Liver (tissue), 8 donors: ENCODE measurements at regions not wholly inside any gene's neighbourhood (a gene's known extent, or its start where the extent isn't known, plus 50 kb on each side); places are given as distances from the start of the nearest gene placed in this dataset.

Experiments used
- DNase-seq: peaks from one replicate; pipeline ENCODE4 v3.0.0-alpha.2; 2017; ENCODE audit warnings: low spot score
- H3K27ac ChIP-seq, 2 donors: one replicate each; pipeline ENCODE4 v1.7.0; 2013; ENCODE audit warnings: inconsistent platforms in 2 of 2, low read length in 2 of 2, control low read depth in 1 of 2, low read depth in 1 of 2, mild to moderate bottlenecking in 1 of 2
- H3K27me3 ChIP-seq, 4 donors: one replicate each; pipeline versions ENCODE4 v1.6.1 to v1.7.0; 2013; ENCODE audit warnings: low read length in 3 of 4, inconsistent platforms in 1 of 4, mild to moderate bottlenecking in 1 of 4, moderate library complexity in 1 of 4; ENCODE audit not compliant: control insufficient read depth in 4 of 4, insufficient read depth in 4 of 4
- H3K36me3 ChIP-seq, 4 donors: one replicate each; pipeline versions ENCODE4 v1.6.1 to v1.7.0; 2013; ENCODE audit warnings: low read length in 3 of 4, mild to moderate bottlenecking in 3 of 4, low read depth in 1 of 4, moderate library complexity in 1 of 4; ENCODE audit not compliant: control insufficient read depth in 4 of 4, insufficient read depth in 3 of 4
- H3K4me1 ChIP-seq, 4 donors: one replicate each; pipeline versions ENCODE4 v1.6.1 to v1.7.0; 2013; ENCODE audit warnings: low read length in 3 of 4, mild to moderate bottlenecking in 3 of 4, moderate library complexity in 1 of 4; ENCODE audit not compliant: control insufficient read depth in 4 of 4, insufficient read depth in 4 of 4
- H3K4me3 ChIP-seq, 3 donors: one replicate each; pipeline versions ENCODE4 v1.6.1 to v1.7.0; 2013; ENCODE audit warnings: low read length in 3 of 3, control low read depth in 1 of 3, low read depth in 1 of 3, mild to moderate bottlenecking in 1 of 3
- H3K9ac ChIP-seq, 2 donors: one replicate each; pipeline ENCODE4 v1.7.0; 2013; ENCODE audit warnings: low read length in 2 of 2, mild to moderate bottlenecking in 2 of 2, moderate library complexity in 2 of 2, control low read depth in 1 of 2, low read depth in 1 of 2
- H3K9me3 ChIP-seq, 4 donors: one replicate each; pipeline versions ENCODE4 v1.6.1 to v1.7.0; 2013; ENCODE audit warnings: low read length in 3 of 4; ENCODE audit not compliant: control insufficient read depth in 4 of 4
- ATF3 ChIP-seq: IDR thresholded peaks from 2 replicates; pipeline ENCODE4 v1.6.1; 2016; ENCODE audit warnings: antibody characterized with exemption
- CTCF ChIP-seq: fragments of 150-350 bp; IDR thresholded peaks from 2 replicates; pipeline ENCODE4 v1.5.1; 2017; ENCODE audit warnings: improper control_type of control experiment, low read depth, low read length; ENCODE audit not compliant: missing input control
- EGR1 ChIP-seq, 2 donors: IDR thresholded peaks; 2 replicates each; pipeline ENCODE4 v1.6.1; 2016 to 2018; ENCODE audit warnings: antibody characterized with exemption in 2 of 2, low read depth in 2 of 2
- FOXA1 ChIP-seq: IDR thresholded peaks from 2 replicates; pipeline ENCODE4 v1.6.1; 2016; ENCODE audit warnings: antibody characterized with exemption
- FOXA2 ChIP-seq: IDR thresholded peaks from 2 replicates; pipeline ENCODE4 v1.6.1; 2016; ENCODE audit warnings: antibody characterized with exemption
- GABPA ChIP-seq, 2 donors: IDR thresholded peaks in 1 of 2; conservative IDR thresholded peaks in 1 of 2; 2 replicates each; pipeline ENCODE4 v1.6.1; 2016; ENCODE audit warnings: antibody characterized with exemption in 2 of 2, mild to moderate bottlenecking in 1 of 2, moderate library complexity in 1 of 2
- HNF4A ChIP-seq, 2 donors: conservative IDR thresholded peaks; 2 replicates each; pipeline ENCODE4 v1.6.1; 2016; ENCODE audit warnings: antibody characterized with exemption in 2 of 2, mild to moderate bottlenecking in 2 of 2
- HNF4G ChIP-seq: IDR thresholded peaks from 2 replicates; pipeline ENCODE4 v1.6.1; 2016; ENCODE audit warnings: antibody characterized with exemption
- JUND ChIP-seq, 2 donors: IDR thresholded peaks; 2 replicates each; pipeline ENCODE4 v1.6.1; 2016; ENCODE audit warnings: antibody characterized with exemption in 2 of 2
- NR2F2 ChIP-seq: IDR thresholded peaks from 2 replicates; pipeline ENCODE4 v1.6.1; 2016; ENCODE audit warnings: antibody characterized with exemption
- RAD21 ChIP-seq, 2 donors: IDR thresholded peaks; 2 replicates each; pipeline ENCODE4 v1.6.1; 2016; ENCODE audit warnings: antibody characterized with exemption in 2 of 2, mild to moderate bottlenecking in 2 of 2
- REST ChIP-seq: IDR thresholded peaks from 2 replicates; pipeline ENCODE4 v1.6.1; 2016; ENCODE audit warnings: antibody characterized with exemption, mild to moderate bottlenecking
- RXRA ChIP-seq, 2 donors: IDR thresholded peaks; 2 replicates each; pipeline ENCODE4 v1.6.1; 2017 to 2018; ENCODE audit warnings: antibody characterized with exemption in 2 of 2, mild to moderate bottlenecking in 1 of 2
- SP1 ChIP-seq: IDR thresholded peaks from 2 replicates; pipeline ENCODE4 v1.6.1; 2018; ENCODE audit warnings: antibody characterized with exemption, mild to moderate bottlenecking
- TAF1 ChIP-seq: conservative IDR thresholded peaks from 2 replicates; pipeline ENCODE4 v1.6.1; 2016; ENCODE audit warnings: antibody characterized with exemption, mild to moderate bottlenecking
- YY1 ChIP-seq: IDR thresholded peaks from 2 replicates; pipeline ENCODE4 v1.6.1; 2016; ENCODE audit warnings: antibody characterized with exemption, mild to moderate bottlenecking
- ZBTB33 ChIP-seq: IDR thresholded peaks from 2 replicates; pipeline ENCODE4 v1.6.1; 2016; ENCODE audit warnings: antibody characterized with exemption
- WGBS: extraction: QIAGEN DNeasy Blood & Tissue Kit; methylation state at CpG from one replicate; pipeline ENCODE4 v1.1.7; 2013; 5-methylcytosine and 5-hydroxymethylcytosine counted together
- TF ChIP-seq, protein P1 (sequence below): IDR thresholded peaks from 2 replicates; pipeline ENCODE4 v1.6.1; 2016; ENCODE audit warnings: antibody characterized with exemption
- donor health status: healthy.
- donor health status: healthy.
- donor health status: healthy.
- donor health status: healthy.
- donor health status: healthy.

DNA sequence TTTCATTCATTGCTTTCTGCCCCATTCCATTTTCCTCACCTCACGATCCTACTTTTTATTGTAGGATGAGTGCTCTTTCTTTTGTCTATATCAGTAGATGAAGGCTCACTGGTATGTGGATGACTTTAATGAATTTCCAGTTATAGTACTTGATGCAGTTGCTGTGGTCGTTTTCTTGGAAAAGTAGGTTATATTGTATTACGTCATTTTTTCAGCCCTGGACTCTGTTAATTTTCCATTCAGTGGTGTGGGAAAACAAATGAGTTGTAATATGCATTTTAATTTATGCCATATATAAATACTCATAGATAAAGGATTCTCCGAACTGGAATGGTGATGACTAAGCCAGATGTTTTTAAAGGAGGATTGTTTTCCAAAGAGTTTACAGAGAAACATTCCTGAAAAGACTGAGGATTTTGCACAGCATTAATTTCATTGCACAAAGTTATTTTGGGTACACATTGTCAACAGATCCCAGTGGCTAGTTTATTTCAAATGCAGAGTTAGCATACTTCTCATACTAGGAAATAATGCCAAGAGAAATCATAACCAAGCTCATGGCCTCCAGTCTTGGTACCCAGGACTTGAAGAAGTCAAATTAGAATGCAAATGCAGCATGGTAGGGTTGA is 189.7 kb downstream of the PAX3 start:
- Histone ChIP-seq H3K36me3 (no peaks in the 10 kb centered on the region), H3K4me1 (no peaks in the 10 kb centered on the region), H3K9me3 (no peaks in the 10 kb centered on the region), H3K27ac (no peak overlapping the region), H3K9ac (no peak overlapping the region), H3K27me3 (peaks cover 0 to 6% (median 0%) of the 10 kb centered on the region in 4 donors), H3K4me3 (no peak overlapping the region)
- 71% methylated on average over 4 of the region's 4 CpGs for WGBS
- no peak for TF ChIP-seq CTCF
- TF ChIP-seq NR2F2 = no peak
- TF ChIP-seq TAF1 = no peak
- no peak for TF ChIP-seq JUND (IDR thresholded peaks at IDR 0.05)
- no peak for TF ChIP-seq FOXA1
- TF ChIP-seq GABPA (IDR thresholded peaks at IDR 0.05 in 1 of 2, conservative IDR thresholded peaks at IDR 0.05 in 1 of 2) = no peak
- TF ChIP-seq HNF4A (conservative IDR thresholded peaks at IDR 0.05) = no peak
- no peak for DNase-seq

DNA sequence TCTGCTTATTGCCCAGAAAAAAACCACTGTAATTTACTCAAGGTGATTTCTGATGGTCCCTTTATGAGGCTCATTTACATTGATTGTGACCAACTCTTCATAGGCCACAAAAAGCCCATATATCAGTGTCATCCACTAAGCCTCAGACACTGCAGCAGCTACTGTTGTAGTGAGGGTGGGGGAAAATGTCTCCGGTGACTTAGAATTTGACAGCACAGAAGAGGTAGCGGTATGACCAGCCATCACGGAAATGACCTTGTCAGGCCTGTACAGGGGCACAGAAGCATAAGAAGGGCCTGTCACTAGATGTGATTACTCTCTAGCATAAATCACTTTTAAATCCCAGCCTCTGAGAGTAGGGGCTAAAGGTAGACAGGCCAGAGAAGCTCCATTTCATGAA is 190.3 kb downstream of the PAX3 start:
- 85% methylated on average over 3 of the region's 3 CpGs for WGBS
- no peaks in the 10 kb centered on the region for H3K36me3 ChIP-seq
- H3K27me3 ChIP-seq = peaks cover 0 to 6% (median 0%) of the 10 kb centered on the region in 4 donors

More for the DNA sequence above, 190.3 kb downstream of the PAX3 start:
- no peak for DNase-seq
- H3K27ac ChIP-seq = no peak overlapping the region
- no peaks in the 10 kb centered on the region for H3K4me1 ChIP-seq
- TF ChIP-seq ZBTB33 = no peak
- TF ChIP-seq REST = no peak
- no peak for TF ChIP-seq ATF3
- TF ChIP-seq FOXA2 = no peak
- no peak for TF ChIP-seq SP1
- no peak for TF ChIP-seq JUND (IDR thresholded peaks at IDR 0.05)
- no peak for TF ChIP-seq HNF4G
- no peak for TF ChIP-seq YY1
- TF ChIP-seq NR2F2 = no peak
- no peak for TF ChIP-seq TAF1
- TF ChIP-seq FOXA1 = no peak
- TF ChIP-seq GABPA (IDR thresholded peaks at IDR 0.05 in 1 of 2, conservative IDR thresholded peaks at IDR 0.05 in 1 of 2) = no peak
- no peak for TF ChIP-seq RXRA (IDR thresholded peaks at IDR 0.05)
- no peak for TF ChIP-seq CTCF
- no peak for TF ChIP-seq RAD21 (IDR thresholded peaks at IDR 0.05)
- no peak for TF ChIP-seq EGR1 (IDR thresholded peaks at IDR 0.05; ENCODE audit: low read depth in 2 of 2)
- TF ChIP-seq, protein P1, sequence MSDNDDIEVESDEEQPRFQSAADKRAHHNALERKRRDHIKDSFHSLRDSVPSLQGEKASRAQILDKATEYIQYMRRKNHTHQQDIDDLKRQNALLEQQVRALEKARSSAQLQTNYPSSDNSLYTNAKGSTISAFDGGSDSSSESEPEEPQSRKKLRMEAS = no peak
- no peak overlapping the region for H3K4me3 ChIP-seq
- H3K9me3 ChIP-seq = no peaks in the 10 kb centered on the region
- no peak overlapping the region for H3K9ac ChIP-seq
